GM13977 (cell line): ENCODE measurements at regions not wholly inside any gene's neighbourhood (a gene's known extent, or its start where the extent isn't known, plus 50 kb on each side); places are given as distances from the start of the nearest gene placed in this dataset.

Source experiments
- DNase-seq: peaks from one replicate; pipeline ENCODE4 v3.0.0; 2012; ENCODE audit warnings: low spot score
- in situ Hi-C: fragments of 300-500 bp; cut with MboI; formaldehyde crosslinking; loops from one replicate; pipeline ENCODE4 v1.12.0; 2022; ENCODE audit warnings: low sequenced_read_pairs, low pct_unique_long_range_greater_than_20kb, mixed read lengths, inconsistent platforms; ENCODE audit not compliant: unreplicated experiment
- TF ChIP-seq, protein P1 (sequence below): IDR thresholded peaks from 2 replicates; pipeline ENCODE4 v1.5.1; 2012; ENCODE audit warnings: mild to moderate bottlenecking, control low read depth; ENCODE audit not compliant: insufficient read depth; ENCODE audit errors: extremely low read depth, missing control alignments

GRCh38 chr4:57437649-57438048, 327.5 kb upstream of the IGFBP7 start:
- TF ChIP-seq, protein P1, sequence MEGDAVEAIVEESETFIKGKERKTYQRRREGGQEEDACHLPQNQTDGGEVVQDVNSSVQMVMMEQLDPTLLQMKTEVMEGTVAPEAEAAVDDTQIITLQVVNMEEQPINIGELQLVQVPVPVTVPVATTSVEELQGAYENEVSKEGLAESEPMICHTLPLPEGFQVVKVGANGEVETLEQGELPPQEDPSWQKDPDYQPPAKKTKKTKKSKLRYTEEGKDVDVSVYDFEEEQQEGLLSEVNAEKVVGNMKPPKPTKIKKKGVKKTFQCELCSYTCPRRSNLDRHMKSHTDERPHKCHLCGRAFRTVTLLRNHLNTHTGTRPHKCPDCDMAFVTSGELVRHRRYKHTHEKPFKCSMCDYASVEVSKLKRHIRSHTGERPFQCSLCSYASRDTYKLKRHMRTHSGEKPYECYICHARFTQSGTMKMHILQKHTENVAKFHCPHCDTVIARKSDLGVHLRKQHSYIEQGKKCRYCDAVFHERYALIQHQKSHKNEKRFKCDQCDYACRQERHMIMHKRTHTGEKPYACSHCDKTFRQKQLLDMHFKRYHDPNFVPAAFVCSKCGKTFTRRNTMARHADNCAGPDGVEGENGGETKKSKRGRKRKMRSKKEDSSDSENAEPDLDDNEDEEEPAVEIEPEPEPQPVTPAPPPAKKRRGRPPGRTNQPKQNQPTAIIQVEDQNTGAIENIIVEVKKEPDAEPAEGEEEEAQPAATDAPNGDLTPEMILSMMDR, result no peak
- in situ Hi-C loops, result no loop called here
- no peak for DNase-seq

- in situ Hi-C loops, result no loop called here
- no peak for DNase-seq
- TF ChIP-seq, protein P1, result no peak
Observed at GRCh38 chr4:57435300-57435699, 325.1 kb upstream of the IGFBP7 start.

DNA sequence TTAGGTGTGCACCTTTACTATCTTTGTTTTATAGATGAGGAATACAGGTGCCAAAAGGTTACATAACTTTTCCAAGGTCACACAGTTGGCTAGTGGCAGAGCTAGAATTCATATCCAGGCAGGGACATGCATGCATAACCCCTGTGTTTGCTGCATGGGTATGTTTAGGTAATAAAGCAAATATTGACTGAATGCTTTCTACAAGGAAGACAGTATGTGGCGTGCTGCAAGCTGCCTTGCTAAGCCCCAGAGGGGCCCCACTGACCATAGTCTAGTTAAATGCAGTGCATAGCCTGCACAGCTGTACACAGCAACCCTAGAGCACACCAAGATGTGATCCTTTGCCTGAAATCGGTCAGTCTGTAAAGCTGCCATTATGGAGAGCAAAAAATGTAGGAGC, 320.5 kb upstream of the IGFBP7 start:
- TF ChIP-seq, protein P1, result no peak
- no peak for DNase-seq
- in situ Hi-C loops, result no loop called here

DNA sequence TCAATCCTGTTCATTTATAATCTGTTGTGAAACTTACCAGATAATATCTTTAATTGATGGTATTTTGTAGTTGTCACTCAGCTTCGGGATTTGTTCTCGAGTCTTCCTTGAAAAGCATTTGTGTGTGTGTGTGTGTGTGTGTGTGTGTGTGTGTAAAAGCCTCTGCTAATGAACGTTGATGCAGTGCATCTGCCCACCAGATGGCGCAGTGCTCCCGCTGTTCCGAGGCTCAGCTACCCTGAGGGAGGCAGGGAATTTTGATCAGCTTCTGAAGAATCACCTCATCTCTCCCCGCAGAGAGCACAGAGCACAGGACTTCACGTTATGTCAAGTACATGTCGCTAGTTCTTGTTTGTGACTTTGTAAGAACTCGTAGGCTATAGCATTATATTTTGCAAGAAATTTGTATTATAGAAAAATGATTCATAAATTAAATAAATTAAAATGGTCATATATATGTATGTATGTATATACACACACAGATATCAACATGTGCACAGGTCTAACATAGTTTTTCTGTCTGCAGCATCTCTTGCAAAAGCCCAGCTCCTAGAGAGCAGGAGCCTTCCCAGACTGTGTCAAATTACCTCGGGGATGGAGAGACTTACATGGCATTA, 316.7 kb upstream of the IGFBP7 start:
- in situ Hi-C loops, result no loop called here
- DNase-seq, result peak; percentile 44
- TF ChIP-seq, protein P1, result peak; percentile 80

DNA sequence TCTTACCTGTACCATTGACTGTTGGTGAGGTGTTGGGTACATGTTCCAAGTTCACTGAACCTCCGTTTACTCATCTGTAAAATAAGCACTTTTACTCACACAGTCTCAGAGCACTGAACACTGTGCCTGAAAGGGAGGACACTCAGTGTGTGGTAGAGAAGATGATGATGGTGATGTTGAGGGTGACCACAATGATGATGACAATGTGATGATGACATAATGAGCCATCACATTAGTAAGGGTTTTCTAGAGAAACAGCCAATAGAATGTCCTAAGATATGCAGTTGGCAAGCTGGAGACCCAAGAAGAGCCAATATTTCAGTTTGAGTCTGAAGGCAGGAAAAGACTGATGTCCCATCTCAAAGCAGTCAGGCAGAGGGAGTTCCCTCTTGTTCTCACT, 315.4 kb upstream of the IGFBP7 start:
- in situ Hi-C loops, result no loop called here
- DNase-seq, result no peak
- TF ChIP-seq, protein P1, result no peak

DNA sequence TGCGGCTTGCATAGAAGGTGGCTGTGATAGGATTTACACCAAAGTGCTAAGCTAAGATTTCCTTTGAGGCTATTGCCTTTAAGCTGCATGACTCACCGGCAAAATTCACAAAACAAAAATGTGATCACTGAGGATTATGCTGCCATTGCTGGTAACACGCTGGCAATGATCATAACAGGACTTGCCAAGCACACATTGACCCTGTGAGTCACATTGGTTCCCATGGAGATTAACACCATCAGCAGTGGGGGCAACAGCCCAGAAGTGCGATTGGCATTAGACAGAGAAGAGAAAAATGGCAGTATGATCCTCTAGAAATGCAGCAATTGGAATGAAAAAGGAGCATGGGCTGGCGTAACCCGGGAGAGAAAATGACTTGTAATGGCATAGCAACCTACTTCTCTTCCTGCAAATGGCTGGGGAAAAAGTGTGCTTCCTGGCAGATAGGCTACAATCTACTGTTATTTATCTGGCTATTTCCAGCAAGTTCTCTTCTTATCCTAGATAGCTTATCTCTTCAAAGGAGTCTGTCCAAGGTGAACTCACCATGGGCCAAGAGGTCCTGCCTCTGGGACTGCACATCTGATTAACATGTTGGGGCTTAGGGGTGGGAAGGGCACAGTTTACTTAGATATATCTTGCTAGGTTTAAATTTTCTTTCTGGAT, 314.2 kb upstream of the IGFBP7 start:
- TF ChIP-seq, protein P1, result no peak
- DNase-seq, result no peak
- in situ Hi-C loops, result no loop called here
